GM21786 (cell line): ENCODE measurements at regions not wholly inside any gene's neighbourhood (a gene's known extent, or its start where the extent isn't known, plus 50 kb on each side); places are given as distances from the start of the nearest gene placed in this dataset.
"Not testable (repeated sequence)": the region's sequence is repeated elsewhere in the genome, so short reads cannot be mapped to it uniquely, and the experiment has no call there.

Experiments
- ATAC-seq: cut with Tn5 transposase; IDR thresholded peaks from one replicate; pipeline ENCODE4 v1.9.1; 2021; ENCODE audit not compliant: unreplicated experiment

DNA sequence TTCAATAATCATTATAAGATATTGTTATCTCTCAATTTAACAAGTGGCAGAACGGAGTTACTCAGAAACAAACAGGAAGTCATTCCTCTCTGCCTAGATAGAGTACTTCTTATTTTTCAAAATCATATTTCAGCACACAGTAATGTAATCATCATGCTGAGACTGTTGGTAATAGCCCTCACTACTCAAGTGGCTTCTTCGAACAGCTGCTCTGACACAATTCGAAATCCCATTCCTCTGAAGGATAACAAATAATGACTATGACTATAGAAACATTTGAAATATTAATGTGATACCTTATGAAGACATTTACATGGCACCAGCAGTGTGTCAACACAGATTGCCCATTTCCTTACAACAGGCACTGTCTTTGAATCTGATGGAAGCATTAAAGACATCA, 1249.8 kb downstream of the NSUN3 start:
- ATAC-seq, result no peak

DNA sequence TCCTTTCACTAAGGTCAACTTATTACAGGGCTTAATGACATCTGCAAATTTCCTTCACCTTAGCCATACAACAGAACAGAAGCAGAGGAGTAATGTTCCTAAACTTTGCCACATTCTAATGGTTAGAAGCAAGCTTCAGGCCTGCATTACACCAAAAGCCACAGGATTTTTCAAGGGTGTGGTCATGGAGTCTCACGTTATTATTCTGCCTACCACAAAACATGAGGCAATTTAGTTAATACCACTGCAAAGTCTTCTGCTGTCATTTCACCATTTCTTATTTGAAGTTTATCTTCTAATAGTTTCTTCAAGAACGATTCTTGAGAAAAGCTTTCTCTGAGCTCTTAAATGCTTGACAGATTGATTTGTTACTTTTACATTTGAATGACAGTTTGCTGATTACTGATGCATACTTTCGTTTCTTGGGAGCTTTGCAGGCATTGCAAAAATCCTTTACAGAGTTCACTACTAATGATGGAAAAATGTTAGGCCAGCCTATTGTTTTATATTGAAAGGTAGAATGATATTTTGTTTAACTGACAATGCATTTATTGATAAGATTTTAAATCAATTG, 1257.1 kb downstream of the NSUN3 start:
- ATAC-seq, result no peak

DNA sequence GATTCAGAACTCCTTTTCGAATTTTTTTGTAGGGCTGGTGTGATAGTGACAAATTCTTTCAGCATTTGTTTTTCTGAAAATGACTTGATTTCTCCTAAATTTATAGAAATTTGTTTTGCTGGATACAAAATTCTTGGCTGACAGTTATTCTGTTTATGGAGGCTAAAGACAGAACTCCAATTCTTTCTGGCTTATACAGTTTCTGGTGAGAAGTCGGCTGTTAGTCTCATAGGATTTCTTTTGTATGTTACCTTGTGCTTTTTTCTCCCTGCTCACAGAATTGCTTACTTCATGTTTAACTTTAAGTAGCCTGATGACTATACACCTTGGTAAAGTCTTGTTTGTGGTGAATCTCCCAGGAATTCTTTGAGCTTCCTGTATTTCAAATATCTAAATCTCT, 1264.6 kb downstream of the NSUN3 start:
- ATAC-seq, result no peak

DNA sequence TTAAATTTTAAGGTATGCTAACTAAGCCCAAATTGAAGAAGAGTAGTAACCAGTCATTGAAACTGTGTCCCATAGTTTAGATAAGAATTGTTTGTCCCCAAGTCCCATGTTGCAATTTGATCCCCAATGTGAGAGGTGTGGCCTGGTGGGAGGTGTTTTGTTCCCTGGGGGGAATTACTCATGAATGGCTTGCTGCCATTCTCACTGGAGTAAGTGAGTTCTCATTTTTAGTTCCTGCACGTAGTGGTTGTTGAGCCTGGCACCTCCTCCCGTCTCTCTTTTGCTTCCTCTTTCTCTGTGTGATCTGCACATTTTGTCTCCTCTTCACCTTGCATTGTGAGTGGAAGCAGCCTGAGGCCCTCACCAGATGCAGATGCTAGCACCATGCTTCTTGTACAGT, 1271.0 kb downstream of the NSUN3 start:
- no peak for ATAC-seq

DNA sequence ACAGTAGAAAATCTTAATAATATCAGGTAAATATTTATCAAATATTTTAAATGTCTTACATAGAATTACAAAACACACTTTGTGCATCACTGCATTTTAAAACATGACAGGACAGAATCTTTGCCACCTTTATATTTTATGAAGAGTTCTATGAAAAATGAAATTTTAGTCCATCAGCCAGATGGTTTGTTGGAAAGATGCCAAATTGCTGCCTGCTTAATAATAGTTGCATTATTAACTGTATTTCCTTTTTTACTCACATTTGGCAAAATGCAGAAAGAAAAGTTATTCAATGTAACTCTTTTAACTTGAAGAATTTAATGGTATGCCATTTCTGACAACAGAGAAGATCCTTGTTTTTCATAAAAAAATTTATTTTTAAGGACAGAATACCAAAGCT, 1271.6 kb downstream of the NSUN3 start:
- ATAC-seq, result no peak

DNA sequence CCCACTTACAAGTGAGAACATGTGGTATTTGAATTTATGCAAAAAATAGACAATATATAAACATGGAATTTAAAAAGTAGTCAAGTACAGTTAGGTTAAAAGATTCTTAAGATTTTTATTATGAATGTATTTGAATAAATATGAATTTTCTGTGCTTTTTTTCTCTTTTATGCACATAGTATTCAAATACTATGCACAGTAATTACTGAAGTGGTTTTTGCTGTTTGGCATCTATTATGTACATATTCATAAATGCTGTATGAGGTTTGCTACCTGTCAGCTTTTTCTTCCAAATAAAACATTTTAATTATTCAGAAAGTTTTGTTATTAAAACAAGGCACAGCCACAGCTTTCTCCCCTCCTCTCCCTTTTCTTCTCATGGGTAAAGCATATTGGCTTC, 1272.7 kb downstream of the NSUN3 start:
- no peak for ATAC-seq

DNA sequence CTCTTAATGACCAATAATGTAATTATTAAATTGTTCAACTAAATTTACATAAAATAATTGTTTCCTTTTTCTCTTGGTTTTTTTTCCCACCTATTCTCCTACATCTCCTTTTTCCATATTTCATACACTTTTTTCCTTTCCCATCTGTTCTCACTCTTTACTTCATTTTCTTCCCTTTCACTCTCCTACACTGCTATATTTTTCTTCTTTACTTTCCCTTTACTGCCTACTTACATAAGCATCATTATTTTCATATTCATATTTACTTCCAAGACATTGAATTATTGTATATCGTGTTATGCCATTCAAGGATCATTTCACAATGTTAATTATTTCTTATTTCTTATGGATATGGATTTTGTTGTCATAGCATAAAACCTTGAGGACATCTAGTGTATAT, 1275.6 kb downstream of the NSUN3 start:
- no peak for ATAC-seq

DNA sequence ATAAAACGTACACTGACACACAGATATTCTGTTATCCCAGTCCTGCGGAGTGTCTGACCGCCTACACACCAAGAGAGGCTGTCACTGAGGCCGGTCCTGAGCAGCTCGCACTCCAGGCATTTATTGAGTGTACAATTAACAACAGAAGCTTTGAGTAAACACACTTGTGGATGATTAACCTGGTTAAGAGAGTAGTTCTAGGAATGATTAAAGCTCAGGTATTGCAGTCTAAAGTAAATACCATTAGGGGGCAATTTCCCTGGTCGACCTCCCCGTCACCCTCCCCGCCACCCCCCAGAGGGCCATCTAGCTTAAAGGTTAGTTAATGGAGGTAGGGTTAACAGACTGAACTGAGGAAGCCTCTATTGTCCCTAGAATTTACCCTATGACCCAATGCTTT, 1278.5 kb downstream of the NSUN3 start:
- ATAC-seq, result no peak

DNA sequence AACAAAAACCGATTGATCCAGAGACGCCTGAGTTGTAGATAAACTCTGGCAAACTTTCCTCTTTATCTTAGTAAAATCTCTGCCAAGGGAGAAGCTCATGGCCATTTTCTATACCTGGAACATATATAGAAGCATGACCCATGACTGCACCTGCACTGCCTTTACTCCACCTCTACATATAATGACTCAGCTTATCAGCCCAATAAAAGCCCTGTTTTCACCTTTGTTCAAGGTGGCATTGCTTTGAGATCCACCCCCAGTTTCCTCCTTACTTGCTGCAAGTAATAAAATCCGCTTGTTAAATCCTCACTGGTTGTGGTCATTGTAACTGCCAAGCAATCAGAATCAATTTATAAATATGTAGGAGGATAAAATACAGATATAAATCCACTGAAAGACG, 1280.4 kb downstream of the NSUN3 start:
- no peak for ATAC-seq

DNA sequence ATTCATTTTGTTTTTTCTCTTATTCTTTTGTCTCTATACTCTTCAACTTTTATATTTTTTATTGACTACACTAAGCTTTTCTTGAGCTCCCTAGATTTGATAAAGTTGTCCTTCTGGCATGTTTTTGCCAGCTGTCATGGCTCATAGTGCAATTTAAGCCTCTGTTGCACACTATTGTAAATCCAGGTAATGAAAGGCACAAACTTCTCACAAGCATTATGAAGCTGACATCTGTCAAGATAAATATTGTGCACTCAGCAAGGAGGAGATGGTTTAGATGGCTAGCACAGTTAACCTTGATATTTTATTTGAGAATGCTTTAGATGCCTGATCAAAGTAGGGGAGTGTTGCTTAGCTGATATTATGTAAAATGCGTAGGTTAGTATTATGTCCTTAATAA, 1280.9 kb downstream of the NSUN3 start:
- no peak for ATAC-seq

DNA sequence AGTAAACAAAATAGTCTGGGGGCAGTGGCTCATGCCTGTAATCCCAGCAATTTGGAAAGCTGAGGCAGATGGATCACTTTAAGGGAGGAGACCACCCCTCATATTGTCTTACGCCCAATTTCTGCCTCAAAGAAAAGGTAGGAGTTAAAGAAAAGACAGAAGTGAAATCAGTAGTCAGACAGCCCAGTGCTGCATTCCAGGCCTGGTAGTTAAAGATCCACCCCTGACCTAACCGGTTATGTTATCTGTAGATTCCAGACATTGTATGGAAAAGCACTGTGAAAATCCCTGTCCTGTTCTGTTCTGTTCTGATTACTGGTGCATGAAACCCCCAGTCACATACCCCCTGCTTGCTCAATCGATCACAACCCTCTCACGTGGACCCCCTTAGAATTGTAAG, 1285.1 kb downstream of the NSUN3 start:
- ATAC-seq, result not testable (repeated sequence)

DNA sequence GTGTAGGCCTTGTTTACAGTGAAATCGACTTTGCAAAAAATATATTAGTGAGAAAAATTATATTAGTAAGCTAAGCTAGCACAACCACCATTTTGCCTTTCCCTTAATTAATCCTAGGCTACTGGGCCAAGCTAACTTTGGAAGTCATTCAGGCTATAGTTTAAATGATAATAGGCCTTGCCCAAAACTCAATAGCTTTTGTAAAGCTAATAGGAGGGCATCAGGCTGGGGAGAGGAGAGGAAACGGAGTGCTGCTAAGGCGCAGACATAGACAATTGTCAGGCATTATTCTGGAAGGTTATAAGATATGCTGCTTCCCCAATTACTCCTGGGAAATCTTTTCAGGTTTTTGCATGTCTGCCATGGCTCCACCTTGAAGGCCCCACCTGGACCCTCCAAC, 1286.0 kb downstream of the NSUN3 start:
- ATAC-seq, result no peak

DNA sequence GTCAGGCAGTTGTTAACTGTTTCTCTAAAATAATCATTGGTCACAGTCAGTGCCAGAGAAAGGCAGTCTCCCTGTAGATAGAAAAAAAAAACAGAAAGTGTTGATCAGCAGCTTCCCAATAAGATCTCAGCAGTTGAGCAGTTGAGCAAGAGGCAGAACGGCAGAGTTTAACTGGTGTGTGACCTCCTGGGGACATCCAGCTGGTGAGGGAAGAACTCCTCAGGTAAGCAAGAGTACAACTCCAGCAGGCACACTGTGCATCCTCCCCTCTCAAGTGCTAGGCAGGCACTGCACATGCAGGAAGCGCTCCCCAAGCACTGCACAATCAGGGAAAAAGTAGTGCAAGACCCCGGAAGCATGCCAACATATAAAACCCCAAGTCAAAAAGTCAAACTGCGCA, 1287.2 kb downstream of the NSUN3 start:
- no peak for ATAC-seq

DNA sequence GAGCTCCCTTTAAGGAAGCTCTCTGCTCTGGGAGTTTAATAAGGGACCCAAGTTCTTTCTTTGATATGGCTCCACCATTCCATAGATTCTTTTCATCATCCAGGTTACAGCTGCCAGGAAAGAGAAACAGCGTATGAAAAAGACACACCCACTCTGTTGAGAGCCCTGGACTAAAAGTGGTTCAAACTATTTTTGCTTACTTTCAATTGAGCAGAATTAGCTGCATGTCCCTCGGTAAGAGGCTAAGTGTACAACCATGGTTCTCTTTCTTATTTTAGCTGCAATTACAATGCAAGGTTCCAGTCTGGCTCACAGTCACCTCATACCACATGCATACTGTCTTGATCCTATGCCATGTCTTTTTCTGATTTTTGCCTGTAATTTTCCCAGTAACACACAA, 1288.3 kb downstream of the NSUN3 start:
- ATAC-seq, result no peak

DNA sequence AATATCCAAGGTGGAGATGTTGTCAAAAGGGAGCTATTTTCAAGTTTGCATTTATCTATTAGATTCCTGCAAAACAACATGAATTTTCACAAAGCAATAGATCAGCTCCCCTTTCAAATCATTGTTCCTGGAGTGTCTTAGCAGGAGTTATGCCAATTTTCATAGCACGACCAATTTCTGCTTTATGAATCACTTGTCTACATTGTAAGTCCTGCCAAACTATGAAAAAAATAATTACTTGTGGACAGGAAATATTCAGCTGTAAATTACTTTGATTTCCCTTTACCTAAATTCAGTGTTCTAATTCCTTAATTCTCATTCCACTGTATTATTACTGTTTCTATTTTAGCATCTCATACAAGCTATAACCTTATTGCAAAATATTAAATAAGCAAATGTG, 1289.6 kb downstream of the NSUN3 start:
- no peak for ATAC-seq

DNA sequence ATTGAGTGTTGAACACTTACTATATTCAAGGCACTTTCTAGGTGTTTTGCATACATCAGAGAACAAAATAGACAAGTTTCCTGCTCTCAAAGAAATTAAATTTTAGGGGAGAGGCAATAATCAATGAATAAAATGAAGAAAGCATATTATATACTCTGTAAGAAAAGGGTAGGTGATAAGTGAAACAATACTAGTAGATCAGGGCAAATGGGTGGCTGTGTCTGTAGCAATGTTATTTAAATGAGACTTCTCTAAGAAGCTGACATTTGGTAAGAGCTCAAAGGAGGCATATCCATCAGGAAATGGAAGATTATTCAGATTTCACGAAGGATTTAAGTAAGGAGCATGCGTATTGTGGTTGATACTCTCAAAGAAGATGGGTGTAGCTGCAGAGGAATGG, 1291.6 kb downstream of the NSUN3 start:
- no peak for ATAC-seq

DNA sequence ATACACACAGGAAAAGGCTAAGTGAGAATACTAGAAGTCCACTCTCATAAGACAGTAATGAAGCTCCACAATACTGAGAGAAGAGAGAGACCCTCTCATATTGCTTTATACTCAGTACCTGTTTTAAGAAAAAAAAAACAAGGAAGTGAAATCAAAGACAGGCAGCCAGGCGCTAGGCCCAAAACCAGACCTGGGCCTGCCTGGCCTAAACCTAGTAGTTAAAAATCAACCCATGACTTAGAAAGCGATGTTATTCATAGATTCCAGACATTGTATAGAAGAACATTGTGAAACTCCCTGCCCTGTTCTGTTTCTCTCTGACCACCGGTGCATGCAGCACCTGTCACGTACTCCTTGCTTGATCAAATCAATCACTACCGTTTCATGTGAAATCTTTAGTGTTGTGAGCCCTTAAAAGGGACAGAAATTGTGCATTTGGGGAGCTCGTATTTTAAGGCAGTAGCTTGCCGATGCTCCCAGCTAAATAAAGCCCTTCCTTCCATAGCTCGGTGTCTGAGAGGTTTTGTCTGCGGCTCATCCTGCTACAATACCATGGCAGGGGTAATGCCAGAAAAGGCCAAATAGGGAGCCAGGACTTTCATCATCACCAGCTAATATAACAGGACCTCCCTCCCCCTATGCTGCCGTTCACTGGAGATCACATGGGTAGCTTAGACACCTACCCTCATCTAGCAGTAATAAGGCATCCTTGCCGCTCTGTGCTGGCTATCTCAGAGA, 1294.1 kb downstream of the NSUN3 start:
- ATAC-seq, result peak; percentile 60

DNA sequence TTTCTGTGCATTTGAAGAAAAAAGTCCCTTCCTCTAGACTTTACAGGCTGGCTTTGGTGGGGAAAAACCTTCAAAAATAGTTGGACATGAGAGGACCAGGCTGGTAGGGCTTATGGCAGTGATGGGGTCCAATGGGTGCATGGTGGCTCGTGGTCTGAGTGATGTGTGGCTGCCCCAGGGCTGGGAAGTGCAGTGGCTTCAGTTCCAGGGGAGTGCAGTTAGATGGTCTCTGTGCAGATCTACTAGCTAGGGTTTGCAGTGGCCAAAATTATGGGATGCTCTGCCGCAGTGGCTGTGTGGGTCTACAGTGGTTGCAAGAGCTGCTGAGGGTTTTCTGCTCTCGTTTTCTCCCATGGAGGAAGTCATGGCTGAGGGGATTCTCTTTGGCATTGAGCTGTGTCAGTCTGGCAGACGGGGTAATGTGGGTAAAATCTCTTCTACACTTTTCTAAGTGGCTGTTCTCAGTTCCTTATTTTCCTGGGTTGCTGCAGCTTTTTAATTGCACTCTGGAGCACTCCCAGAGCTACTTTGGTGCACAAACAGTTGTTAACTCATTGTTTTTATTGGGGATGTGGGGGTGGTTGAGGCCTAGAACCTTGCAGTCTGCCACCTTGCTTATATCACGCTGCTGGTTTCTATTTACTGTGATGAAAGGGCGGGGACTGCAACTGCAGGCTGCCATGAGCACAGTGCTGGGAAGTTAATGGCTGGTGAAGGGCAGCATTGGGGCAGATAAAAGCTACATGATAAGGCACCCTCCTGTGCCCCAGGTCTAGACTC, 1324.6 kb downstream of the NSUN3 start:
- peak; percentile 82 for ATAC-seq

DNA sequence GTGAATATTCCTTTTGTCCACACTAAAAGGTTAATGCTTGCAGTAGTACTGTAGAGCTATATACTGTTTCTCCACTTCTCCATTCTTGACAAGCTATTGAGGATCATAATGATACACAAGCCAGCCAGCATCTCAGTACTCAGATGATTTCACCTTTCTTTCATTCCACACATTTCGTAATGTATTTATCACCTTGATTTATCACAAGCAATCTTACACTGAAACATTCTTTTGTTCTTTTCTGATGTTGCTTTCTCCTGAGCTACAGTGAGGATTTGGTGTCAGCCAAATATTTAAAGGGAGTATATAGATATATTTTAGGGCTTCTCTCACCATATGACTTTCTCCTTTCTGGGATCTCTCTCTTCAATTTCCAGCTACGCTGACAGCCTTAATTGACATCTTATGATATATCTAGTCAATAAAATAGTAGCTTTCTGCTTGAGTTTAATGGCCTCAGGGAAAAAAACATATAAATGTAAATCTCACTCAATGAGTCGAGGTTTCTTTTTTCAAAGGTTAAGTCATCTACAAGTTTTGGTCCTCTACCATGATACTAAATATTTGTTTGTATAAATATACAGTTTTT, 1327.0 kb downstream of the NSUN3 start:
- ATAC-seq, result no peak

DNA sequence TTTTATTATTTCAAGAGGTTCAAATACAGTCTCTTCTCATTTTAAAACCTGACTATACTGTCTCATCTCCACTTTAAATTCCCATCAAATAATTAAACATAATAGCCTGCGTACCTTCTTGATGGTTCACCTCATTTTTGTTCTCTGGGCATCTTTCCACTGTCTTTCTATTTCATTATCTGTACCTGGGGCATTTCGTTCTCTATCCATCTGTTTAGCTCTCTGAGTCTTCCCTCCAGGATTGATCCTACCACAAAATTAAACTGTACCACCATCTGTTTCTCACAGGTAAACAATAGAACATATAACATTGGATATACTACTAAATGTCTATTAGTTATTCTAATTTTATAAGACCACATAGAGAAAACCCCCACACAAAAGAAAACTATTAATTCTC, 1331.4 kb downstream of the NSUN3 start:
- no peak for ATAC-seq

DNA sequence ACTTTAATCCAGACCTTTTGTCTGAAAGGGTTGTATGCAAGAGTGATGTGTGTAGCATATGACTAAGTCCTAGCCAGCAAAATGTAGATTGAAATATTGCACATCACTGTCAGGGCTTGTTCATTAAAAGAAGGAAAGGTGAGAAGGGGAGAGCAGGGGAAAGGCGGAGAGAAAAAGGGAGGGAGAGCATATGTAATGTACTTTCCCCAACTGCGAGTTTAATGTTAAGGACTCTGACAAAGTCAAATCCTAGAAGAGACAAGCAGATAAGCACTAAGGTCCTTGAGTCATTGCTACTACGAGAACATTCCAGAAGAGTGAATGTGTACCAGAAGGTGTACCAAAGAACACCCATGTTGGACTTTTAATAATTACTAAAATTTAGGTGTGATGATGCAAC, 1336.7 kb downstream of the NSUN3 start:
- no peak for ATAC-seq

DNA sequence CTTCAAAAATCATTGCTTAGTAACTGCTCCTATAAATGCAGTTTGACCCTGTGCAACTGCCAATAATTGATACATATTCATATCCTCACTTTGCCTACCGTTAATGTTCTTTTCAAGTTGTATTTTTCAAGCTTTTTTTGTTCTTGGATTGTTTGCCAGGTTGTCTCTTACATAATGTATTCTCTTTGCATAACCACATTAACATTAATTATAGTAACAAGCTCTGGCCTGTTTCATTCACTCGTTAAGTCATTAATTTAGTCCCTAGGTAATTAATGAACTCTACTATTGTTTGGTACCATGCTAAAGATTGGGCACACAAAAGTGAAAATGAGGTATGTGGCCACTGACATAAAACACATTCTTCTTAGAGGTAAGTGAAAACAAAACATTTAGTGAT, 1338.8 kb downstream of the NSUN3 start:
- ATAC-seq, result no peak
